ENCODE measurements at regions not wholly inside any gene's neighbourhood (a gene's known extent, or its start where the extent isn't known, plus 50 kb on each side); places are given as distances from the start of the nearest gene placed in this dataset.
"Not testable (repeated sequence)": the region's sequence is repeated elsewhere in the genome, so short reads cannot be mapped to it uniquely, and the experiment has no call there.

DNA sequence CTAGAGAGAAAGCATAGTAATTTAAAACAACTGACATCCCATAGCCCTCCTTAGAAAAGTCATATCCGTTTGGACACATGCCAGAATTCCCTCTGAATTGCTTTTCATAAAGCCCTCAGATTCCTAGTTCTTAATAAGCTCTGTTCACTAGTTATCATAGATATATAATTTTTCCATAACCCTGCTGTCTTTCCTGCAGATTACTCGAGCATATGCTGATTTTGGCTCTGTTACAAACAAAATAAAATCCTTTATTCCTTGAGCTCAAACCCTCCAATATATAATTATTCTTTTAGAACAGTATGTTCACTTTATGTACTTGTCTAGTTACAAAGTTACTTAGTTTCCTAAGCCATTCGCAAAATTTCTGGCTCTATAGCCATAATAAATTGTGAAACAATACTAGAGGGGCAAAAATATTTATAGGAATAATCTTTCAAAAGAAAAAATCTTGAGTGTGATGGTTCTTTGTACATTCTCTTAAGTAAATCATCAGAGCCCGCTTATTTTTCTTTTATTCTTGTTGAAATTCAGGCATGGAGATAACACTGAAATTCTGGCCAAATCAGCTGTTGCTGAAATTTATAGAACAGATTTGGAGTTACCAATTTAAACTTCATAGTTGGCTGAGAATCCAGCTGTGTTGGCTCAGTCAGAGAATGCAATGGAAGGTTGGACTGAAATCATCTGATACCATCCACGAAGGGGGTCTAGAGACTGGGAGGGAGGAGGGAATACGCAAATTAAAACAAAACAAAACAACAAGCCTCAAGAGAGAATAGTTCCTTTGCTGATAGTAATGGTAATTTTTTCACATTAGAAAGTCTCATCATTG is 146.1 kb upstream of the TMEM196 start:
- Histone ChIP-seq H3K27me3 (no peaks in the 10 kb centered on the region), H3K36me3 (no peaks in the 10 kb centered on the region), H3K9me3 (replicated peaks in 1 of 11) (no peaks in the 10 kb centered on the region), H3K4me3 (no peak overlapping the region), H3K27ac (no peak overlapping the region), H3K9ac (no peak overlapping the region), H3K4me2 (no peak overlapping the region), H3K4me1 (no peaks in the 10 kb centered on the region), H4K20me1 (no peaks in the 10 kb centered on the region)
- TF ChIP-seq Cebpa-rat (IDR thresholded peaks at IDR 0.05): no peak

- Histone ChIP-seq H3K9ac (no peak overlapping the region), H3K4me1 (no peaks in the 10 kb centered on the region), H3K4me2 (no peak overlapping the region), H3K36me3 (no peaks in the 10 kb centered on the region), H3K9me3 (replicated peaks in 1 of 11) (no peaks in the 10 kb centered on the region), H4K20me1 (no peaks in the 10 kb centered on the region), H3K27ac (no peak overlapping the region), H3K27me3 (no peaks in the 10 kb centered on the region), H3K4me3 (no peak overlapping the region)
- TF ChIP-seq Cebpa-rat (IDR thresholded peaks at IDR 0.05): no peak
Observed at GRCh38 chr7:19916046-19916445, 142.6 kb upstream of the TMEM196 start.

DNA sequence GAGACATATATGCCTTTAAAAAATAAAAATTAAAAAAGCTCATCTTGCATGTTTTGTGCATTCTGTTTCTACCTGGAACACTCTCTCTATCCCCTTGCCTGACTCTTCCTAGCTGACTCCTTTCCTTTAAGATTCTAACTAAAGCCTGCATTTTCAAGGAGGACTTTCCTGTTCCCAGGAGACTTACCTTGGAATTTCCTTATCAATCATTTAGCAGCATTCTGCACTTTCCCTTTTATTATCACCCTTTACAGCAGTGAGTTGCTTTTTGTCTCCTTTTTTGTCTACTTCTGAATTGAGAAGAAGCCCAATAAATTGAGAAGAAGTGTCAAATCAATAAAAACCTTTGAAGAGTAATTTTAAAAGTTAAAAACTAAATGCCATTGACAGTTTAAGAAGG is 142.2 kb upstream of the TMEM196 start:
- Histone ChIP-seq H3K27me3 (no peaks in the 10 kb centered on the region), H3K27ac (no peak overlapping the region)
- TF ChIP-seq Cebpa-rat (IDR thresholded peaks at IDR 0.05): no peak

DNA sequence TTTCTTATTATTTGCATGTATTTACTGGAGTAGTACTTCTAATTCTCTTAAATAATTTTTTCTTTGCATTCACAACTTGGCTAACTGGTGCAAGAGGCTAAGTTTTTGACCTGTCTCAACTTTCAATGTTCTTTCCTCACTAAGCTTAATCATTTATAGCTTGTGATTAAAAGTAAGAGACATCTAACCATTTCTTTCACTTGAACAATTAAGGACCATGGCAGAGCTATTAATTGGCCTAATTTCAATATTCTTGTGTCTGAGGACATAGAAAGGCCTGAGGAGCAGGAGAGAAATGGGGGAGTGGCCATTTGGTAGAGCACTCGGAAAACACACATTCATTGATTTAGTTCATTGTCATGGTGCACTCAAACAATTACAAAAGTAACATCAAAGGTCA is 141.4 kb upstream of the TMEM196 start:
- TF ChIP-seq Cebpa-rat (IDR thresholded peaks at IDR 0.05): no peak
- no peak overlapping the region for H3K27ac ChIP-seq
- H3K9ac ChIP-seq: no peak overlapping the region
- no peak overlapping the region for H3K4me2 ChIP-seq
- no peak overlapping the region for H3K4me3 ChIP-seq
- H3K36me3 ChIP-seq: no peaks in the 10 kb centered on the region
- no peaks in the 10 kb centered on the region for H3K9me3 ChIP-seq (replicated peaks in 1 of 11)
- no peaks in the 10 kb centered on the region for H4K20me1 ChIP-seq
- no peaks in the 10 kb centered on the region for H3K27me3 ChIP-seq
- H3K4me1 ChIP-seq: no peaks in the 10 kb centered on the region

More for the DNA sequence above, 142.2 kb upstream of the TMEM196 start:
- Histone ChIP-seq H3K4me1 (no peaks in the 10 kb centered on the region), H3K36me3 (no peaks in the 10 kb centered on the region), H3K4me2 (no peak overlapping the region), H4K20me1 (no peaks in the 10 kb centered on the region), H3K9me3 (replicated peaks in 1 of 11) (no peaks in the 10 kb centered on the region), H3K4me3 (no peak overlapping the region), H3K9ac (no peak overlapping the region)

DNA sequence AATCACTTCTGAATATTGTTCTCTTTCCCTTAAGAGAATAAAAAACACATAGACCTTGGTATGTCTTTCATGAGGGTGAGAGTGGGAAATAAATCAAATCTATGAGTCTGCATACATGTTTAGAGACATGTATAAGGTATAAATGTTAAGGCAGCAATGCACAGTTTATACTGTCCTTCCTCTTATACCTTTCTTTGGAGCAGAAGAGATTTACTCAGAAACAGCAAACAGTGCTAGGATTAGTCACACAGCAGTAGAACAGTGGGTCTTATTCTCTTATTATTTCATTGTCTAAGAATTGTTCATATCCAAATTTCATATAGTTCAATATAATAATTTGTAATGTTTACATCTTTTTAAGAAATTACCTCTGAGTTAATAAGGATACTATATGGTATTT is 126.7 kb upstream of the TMEM196 start:
- Histone ChIP-seq H3K36me3 (no peaks in the 10 kb centered on the region), H3K27ac (no peak overlapping the region), H3K27me3 (no peaks in the 10 kb centered on the region), H3K9me3 (replicated peaks in 1 of 11) (no peaks in the 10 kb centered on the region; a peak in 1 of 22 replicates), H3K4me3 (no peak overlapping the region), H3K4me1 (no peaks in the 10 kb centered on the region), H4K20me1 (no peaks in the 10 kb centered on the region), H3K4me2 (no peak overlapping the region), H3K9ac (no peak overlapping the region)
- no peak for TF ChIP-seq Cebpa-rat (IDR thresholded peaks at IDR 0.05)

DNA sequence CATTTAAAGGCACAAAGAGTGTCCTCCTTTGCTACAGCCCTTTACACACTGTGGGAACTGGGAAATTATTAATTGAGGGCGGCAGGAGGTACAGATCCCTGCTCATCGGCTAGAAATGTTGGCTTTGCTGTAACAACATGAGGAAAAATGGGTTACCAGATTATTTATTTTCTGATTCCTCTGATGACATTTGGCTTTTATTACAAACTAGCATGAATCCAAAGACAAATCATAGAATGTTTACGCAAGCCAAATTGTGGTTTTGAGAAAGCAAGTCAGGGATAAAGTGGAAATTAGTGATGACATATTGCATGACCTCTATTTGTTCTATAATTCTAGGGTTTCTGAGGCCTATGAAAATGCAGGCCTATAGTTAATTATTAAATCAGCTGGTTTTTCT is 126.1 kb upstream of the TMEM196 start:
- Histone ChIP-seq H4K20me1 (no peaks in the 10 kb centered on the region), H3K4me3 (no peak overlapping the region), H3K27me3 (no peaks in the 10 kb centered on the region), H3K4me1 (no peaks in the 10 kb centered on the region), H3K36me3 (no peaks in the 10 kb centered on the region), H3K4me2 (no peak overlapping the region), H3K9ac (no peak overlapping the region), H3K27ac (no peak overlapping the region), H3K9me3 (replicated peaks in 1 of 11) (no peaks in the 10 kb centered on the region; a peak in 1 of 22 replicates)
- TF ChIP-seq Cebpa-rat (IDR thresholded peaks at IDR 0.05): no peak

DNA sequence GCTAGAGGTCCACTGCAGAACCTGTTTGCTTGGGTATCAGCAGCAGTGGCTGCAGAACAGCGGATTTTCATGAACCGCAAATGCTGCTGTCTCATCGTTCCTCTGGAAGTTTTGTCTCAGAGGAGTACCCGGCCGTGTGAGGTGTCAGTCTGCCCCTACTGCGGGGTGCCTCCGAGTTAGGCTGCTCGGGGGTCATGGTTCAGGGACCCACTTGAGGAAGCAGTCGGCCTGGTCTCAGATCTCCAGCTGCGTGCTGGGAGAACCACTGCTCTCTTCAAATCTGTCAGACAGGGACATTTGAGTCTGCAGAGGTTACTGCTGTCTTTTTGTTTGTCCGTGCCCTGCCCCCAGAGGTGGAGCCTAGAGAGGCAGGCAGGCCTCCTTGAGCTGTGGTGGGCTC is 109.5 kb upstream of the TMEM196 start:
- H3K27me3 ChIP-seq, H3K27ac ChIP-seq: not testable (repeated sequence)

GRCh38 chr7:19872094-19872493 is 98.7 kb upstream of the TMEM196 start:
- H4K20me1 ChIP-seq: no peaks in the 10 kb centered on the region
- no peaks in the 10 kb centered on the region; a peak in 1 of 22 replicates for H3K9me3 ChIP-seq (replicated peaks in 1 of 11)
- no peak overlapping the region for H3K4me3 ChIP-seq
- no peaks in the 10 kb centered on the region for H3K27me3 ChIP-seq
- H3K4me2 ChIP-seq: no peak overlapping the region
- H3K27ac ChIP-seq: no peak overlapping the region
- no peaks in the 10 kb centered on the region for H3K4me1 ChIP-seq
- H3K36me3 ChIP-seq: no peaks in the 10 kb centered on the region
- no peak overlapping the region for H3K9ac ChIP-seq
- TF ChIP-seq Cebpa-rat (IDR thresholded peaks at IDR 0.05): no peak

More for the DNA sequence above, 109.5 kb upstream of the TMEM196 start:
- not testable (repeated sequence) for H4K20me1 ChIP-seq, H3K4me3 ChIP-seq, H3K4me2 ChIP-seq, H3K9ac ChIP-seq, H3K4me1 ChIP-seq, H3K36me3 ChIP-seq
- H3K9me3 ChIP-seq (replicated peaks in 1 of 11): peaks cover 3 to 24% (median 10%) of the 10 kb centered on the region in 11 experiments; a peak in 14 of 22 replicates

GRCh38 chr7:19871102-19871501 is 97.7 kb upstream of the TMEM196 start:
- no peaks in the 10 kb centered on the region; a peak in 1 of 22 replicates for H3K9me3 ChIP-seq (replicated peaks in 1 of 11)

GRCh38 chr7:19869979-19870378 is 96.6 kb upstream of the TMEM196 start:
- Histone ChIP-seq H3K4me3 (no peak overlapping the region), H3K9ac (no peak overlapping the region), H3K4me1 (no peaks in the 10 kb centered on the region), H3K4me2 (no peak overlapping the region), H3K9me3 (replicated peaks in 1 of 11) (no peaks in the 10 kb centered on the region; a peak in 1 of 22 replicates), H4K20me1 (no peaks in the 10 kb centered on the region), H3K27ac (no peak overlapping the region), H3K36me3 (no peaks in the 10 kb centered on the region), H3K27me3 (no peaks in the 10 kb centered on the region)
- no peak for TF ChIP-seq Cebpa-rat (IDR thresholded peaks at IDR 0.05)

More at GRCh38 chr7:19871102-19871501, 97.7 kb upstream of the TMEM196 start:
- H3K4me3 ChIP-seq: no peak overlapping the region
- no peak overlapping the region for H3K4me2 ChIP-seq
- H3K27me3 ChIP-seq: no peaks in the 10 kb centered on the region
- no peaks in the 10 kb centered on the region for H3K4me1 ChIP-seq
- no peak overlapping the region for H3K27ac ChIP-seq
- TF ChIP-seq Cebpa-rat (IDR thresholded peaks at IDR 0.05): no peak
- no peaks in the 10 kb centered on the region for H4K20me1 ChIP-seq
- no peak overlapping the region for H3K9ac ChIP-seq
- no peaks in the 10 kb centered on the region for H3K36me3 ChIP-seq

Data from BLaER1 treated with 17β-estradiol and CSF1 and Interleukin-3, amounts not matched to agents 10 nM and 100 nM (cell line).